HG03108 (cell line): ENCODE measurements at regions not wholly inside any gene's neighbourhood (a gene's known extent, or its start where the extent isn't known, plus 50 kb on each side); places are given as distances from the start of the nearest gene placed in this dataset.

ENCODE experiments used
- ATAC-seq: cut with Tn5 transposase; IDR thresholded peaks from one replicate; pipeline ENCODE4 v1.9.1; 2021; ENCODE audit warnings: moderate library complexity; ENCODE audit not compliant: unreplicated experiment

DNA sequence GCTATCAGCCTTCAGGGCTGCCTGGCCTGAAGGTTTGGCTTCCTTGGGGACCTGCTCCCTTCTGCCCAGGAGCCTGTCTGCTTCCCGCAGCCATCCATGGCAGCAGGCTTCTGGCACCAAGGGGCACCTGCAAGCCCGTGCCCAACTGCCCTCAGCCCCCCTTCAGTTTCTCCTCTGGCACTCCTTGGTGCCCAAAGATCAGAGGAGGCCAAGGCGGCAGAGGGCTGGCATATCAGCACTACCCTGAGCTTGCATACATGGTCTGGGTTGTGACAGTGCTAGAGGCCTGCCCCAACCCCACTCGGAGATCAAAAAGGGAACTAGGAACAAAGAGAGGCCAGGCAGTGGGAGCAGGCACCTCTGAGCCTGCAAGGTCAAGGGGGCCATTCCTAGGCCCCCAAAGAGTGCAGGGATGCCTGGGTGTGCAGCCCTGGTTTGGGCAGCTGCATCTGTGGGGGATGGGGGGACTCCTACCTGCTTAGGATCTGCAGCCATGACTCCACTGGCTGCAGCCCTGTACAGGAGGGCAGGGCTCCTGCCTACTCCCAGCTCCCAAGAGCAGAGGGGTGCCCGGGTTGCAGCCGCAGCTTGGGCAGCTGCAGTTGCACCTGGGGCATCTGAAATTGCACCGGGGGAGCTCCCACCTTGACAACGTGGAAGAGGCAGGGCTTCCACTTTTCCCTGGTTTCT, 76.2 kb upstream of the TP63 start:
- ATAC-seq: no peak

DNA sequence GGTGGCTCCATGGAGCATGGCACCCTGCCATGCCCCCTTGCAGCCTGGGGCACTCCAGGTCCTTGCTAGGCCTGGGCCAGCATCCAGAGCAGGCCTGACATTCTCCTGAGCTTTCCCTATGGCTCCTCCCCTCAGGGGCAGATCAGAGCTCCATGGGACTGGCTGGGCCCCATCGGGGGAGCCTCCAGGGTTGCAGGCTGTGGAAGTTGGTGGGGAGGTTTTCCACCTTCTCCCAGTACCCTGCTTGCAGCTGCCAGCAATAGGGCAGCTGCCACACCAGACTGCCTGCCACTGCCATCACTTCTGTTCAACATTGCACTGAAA, 75.7 kb upstream of the TP63 start:
- no peak for ATAC-seq

DNA sequence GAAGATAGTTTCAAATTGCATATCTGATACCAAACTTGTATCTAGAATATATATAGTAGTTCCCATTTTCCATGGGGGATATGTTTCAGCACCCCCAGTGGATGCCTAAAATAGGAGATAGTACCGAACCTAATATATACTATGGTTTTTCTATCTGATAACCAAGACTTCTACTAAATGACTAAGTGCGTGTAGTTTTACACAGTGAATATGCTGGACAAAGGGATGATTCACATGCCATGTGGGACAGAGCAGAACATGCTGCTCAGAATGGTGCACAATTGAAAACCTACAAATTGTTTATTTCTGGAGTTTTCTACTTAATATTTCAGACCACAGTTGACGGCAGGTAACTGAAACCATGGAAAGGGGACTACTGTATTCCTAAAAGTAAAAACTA, 73.4 kb upstream of the TP63 start:
- ATAC-seq: no peak

DNA sequence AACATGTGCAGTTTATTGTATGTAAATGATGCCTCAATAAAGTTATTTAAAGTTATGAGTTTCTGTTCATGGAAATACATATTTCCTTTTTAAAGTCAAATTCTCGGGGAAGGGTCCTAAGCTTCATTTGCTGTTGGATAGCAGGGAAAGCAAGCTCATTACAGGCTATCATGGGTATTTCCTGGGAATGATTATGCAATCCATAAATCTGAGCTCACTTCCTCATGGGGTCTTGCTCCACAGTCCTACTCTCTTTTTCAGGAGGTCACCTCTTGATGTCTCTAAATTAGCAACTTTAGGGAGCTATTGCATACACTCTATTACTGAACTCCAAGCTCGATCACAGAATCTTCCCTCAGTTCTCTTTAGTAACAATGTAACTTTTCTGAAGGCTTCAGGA, 69.9 kb upstream of the TP63 start:
- no peak for ATAC-seq

DNA sequence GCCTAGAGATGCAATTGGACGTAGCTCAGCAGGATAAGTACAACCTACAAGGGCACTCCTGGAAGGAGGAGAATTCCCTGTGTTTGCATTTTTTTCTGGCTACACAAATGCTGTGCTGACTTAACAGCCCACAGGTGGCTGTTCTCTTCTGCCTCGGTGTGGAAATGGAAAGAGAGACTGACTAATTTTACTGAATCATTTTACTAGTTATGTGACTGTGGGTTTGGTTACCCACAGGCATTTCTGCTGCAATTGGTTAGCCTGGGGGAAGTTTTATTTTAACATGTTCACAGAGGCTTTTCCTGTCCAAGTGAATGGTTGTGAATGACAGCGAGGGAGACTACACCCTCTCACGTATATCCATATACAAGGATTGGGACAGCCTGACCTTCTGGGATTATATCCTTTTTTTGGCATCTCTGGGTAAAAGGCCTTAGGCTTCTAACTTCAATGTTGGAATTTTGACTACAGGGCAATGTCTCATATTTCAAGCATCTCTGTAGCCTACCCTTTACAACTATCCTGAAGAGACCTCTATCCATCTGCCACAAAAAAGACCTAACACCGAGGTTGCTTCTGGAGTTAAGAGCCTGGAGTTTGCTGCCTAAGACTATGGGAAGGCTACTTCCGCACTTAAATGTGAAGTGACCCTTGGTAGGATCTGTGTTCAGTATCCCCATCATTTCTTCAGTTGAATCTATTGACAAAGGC, 67.2 kb upstream of the TP63 start:
- ATAC-seq: peak; percentile 79

DNA sequence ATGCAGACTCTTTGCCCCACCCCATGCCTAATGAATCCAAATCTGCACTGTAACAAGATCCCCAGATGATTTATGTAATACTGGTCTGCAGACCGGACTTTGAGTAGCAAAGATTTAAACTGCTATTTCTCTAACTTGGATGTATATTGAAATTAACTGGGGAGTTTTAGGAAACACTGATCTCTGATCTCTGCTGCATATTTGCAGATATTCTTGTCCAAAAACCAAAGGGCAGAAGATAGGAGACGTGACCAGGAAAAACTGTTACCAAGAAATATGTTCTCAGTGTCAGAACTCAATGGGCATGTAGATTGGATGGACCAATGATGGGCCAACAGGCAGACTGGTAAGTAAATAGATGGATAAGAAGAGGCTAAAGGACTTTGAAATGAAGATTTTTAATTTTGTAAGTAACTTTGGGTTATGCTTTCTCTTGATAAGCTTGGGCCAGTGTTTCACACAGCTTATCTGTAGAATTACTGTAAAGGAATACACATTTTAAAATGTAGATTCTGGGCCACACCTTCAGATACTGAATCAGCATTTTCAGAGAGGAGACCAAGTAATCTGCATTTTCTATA, 64.5 kb upstream of the TP63 start:
- no peak for ATAC-seq

DNA sequence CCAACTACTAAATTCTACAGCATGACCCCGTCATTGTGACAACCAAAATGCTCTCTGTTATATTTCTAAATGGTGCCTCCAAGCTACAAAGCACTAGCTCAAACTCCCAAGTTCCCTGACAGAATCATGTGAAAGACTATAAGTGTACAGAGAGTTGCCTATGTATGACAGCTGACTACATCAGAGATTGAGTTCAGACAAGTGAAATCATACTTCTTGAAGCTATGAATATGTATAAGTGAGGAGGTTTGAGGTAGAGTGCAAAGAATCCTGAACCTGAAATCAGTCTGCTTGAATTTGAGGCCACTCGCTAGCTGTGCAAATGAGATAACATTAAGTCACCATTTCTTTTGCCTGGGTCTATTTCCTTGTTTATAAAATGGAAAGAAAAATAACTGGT, 63.9 kb upstream of the TP63 start:
- ATAC-seq: no peak

DNA sequence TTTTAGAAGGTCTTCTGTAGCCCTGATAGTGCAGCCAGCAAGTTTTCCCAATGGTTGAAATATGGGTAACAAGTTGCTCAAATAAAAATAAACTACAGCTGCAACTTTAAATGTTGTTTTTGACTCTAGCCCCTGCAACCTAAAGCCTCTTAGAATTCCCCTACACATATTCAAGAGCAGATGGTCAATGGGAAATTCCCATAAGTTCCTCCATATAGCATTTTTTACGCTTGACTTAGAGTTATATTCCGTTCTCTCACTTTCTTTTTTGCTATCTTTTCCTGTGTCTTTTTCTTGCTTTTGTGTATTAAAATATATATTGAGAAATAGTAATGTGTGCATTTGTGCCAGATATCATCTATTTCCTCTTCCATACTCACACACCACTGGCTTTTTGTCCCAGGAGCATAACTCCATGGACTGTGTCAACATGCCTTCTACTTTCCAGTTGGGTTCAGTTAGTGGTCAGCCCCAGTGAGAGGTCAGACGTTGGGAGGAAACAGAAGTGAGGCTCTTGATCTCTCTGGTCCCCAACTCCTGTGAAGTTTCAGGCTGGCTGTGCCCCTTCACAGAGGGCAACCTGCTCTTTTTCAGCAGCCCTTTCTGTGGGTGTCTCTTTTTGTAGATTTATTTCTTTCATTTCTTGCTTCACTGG, 63.3 kb upstream of the TP63 start:
- ATAC-seq: peak; percentile 39

DNA sequence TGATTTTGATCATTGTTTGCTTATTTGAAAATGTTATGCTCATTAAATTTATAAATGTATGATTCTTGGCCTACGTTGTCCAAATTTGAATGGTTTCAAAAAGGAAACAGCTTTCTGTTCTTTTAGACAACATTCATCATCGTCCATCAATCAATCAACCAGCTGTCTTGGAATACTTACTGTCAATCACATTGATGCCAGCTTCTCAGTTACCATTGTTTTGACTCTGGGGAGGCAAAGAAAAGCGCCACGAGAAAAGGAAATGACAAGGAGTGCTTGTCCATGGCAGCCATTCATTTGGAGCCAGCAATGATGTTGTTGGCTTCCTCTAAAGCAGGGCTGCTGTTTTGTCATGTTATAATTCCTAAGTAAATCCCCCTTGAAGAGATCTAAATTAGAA, 62.2 kb upstream of the TP63 start:
- ATAC-seq: no peak

DNA sequence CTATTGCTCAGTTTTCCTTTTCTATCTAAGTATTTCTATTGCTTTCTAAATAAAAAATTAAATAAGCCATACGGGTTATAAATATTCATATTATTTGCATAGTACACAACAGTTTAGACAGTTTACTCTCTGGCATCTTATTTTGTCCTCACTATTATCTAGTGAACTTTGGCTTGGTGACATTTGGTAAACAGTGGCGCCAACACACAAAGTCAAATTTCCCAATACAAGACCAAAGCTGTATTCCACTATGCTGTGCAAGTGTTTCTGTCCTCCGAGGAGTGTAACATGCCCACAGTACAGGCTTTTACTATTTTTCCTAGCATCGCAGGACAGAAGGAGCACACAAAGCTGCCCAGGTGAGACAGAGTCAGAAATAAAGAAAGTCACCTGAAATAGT, 61.7 kb upstream of the TP63 start:
- no peak for ATAC-seq

DNA sequence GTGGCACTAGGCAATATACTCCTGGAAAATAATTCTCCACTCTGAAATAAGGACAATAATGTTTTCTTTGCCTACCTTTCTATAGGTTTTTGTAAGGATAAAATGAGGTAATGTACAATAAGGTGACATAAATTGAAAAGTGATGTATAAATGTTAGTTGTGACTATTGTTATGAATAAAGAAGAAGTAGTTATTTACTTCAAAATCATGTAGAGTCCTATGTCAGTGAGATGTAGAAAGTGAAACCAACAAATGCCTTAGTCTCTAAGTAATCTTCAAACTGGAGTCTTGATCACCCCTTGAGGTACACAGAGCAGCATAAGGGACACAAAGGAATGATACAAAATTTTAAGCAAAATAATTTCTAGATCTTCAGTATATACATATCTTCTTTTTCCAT, 60.3 kb upstream of the TP63 start:
- peak; percentile 50 for ATAC-seq

DNA sequence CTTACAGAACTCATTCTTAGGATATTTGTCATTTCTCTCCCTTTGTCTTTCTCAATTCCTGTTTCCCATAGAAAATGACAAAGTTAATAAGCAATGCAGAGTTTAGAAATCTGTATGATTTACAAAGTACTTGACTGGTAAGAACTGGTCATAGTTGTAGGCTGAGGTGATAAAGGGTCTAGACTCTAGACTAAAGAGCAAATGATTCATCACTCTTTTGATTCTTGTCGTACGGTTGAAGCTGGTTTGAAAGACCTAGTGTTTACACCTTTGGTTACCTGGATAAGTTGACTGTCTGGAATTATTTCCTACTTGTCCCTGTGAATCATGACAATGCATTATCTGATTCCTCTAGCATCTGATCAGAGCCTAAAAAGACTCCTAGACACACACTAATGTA, 58.9 kb upstream of the TP63 start:
- ATAC-seq: no peak

DNA sequence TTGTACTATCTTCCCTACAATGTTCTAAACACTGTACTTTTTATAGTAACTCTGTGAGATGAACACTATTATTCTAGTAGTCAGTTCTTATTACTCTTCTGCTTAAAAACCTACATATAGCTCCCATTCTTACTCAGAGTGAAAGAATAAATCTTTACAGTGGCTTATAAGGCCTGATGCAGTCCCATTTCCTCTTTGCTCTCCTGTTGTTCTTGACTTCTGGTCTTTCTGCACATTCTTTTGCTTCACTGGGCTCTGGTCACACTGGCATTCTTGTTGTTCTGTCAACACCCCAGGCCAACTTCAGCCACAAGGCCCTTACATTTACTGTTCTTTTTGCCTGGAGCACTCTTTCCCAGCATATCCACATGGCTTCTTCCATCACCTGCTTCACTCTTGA, 58.2 kb upstream of the TP63 start:
- ATAC-seq: no peak

DNA sequence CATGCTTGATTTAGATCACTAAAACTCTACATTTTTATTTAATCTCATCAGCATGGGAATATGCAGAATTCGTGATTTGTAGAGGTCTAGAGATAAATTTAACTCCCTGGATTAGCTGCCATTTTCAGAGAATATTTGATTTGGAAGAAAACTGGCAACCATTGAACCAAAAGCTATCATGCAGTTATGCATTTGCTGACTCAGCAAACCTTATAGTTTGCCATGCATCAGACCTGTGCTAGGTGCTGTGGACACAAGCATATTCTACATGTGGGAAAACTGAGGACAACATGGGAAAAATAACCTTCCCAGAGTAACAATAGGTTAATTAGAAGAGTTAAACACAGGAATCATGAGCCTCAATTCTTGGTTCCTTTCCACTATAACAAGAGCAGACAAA, 54.7 kb upstream of the TP63 start:
- ATAC-seq: no peak

DNA sequence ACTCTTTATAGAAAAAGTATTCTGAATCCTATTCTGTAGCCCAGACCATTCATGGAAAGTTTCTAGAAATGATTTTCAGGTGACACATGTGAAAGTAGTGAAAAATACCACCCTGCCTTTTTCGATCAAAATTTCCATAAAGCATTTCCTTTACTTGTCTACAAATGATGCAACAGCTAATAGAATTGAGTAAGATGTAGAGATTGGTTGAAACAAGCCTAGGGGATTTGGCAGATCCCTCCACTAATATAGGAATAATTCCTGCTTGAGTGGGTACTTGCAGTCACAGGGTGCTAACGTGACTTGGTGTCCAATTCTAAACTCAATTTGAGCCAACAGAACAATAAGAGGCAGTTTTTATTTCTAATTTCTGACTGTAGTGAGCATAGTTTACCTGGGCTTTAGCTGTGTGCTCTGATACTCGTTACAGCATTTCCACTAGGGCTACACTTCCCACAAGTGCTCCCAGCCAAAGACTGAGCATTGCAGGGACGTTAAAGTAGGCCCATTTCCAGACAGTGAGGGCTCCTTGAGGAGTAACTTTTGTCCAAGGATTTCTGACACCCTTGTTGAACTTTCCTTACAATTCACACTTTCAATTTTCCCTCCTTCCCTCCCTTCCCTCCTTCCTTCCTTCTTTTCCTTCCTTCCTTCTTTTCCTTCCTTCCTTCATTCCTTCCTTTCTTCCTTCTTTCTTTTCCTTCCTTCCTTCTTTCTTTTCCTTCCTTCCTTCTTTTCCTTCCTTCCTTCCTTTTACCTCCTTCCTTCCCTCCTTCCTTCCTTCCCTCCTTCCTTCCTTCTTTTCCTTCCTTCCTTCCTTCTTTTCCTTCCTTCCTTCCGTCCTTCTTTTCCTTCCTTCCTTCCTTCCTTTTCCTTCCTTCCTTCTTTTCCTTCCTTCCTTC, 53.9 kb upstream of the TP63 start:
- ATAC-seq: no peak

DNA sequence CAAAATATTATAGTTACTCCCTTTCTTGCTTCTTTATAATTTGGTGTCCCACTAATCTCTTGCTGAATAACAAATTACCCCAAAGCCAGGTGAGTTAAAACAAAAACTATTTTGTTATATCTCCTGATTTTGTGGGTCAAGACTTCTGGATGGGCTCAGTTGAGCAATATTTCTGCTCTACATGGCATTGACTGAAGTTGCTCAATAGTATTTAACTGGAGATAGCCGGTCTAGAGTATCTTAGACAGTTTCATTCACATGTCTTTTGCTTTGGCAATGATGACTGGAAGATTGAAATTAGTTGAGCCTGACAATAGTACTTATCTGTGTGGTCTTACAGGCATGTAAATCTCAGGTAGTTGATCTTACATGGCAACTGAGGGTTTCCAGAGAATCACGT, 51.0 kb upstream of the TP63 start:
- no peak for ATAC-seq
